Muscle of leg (tissue), 3 donors: ENCODE measurements at regions not wholly inside any gene's neighbourhood (a gene's known extent, or its start where the extent isn't known, plus 50 kb on each side); places are given as distances from the start of the nearest gene placed in this dataset.

Experiments
- DNase-seq: peaks from one replicate; pipeline ENCODE4 v3.0.0; 2013
- H3K27ac ChIP-seq: one replicate; pipeline ENCODE4 v1.5.1; 2013; ENCODE audit warnings: mild to moderate bottlenecking, low read length, control low read depth
- H3K27me3 ChIP-seq: one replicate; pipeline ENCODE4 v1.6.1; 2013; ENCODE audit warnings: low read length; ENCODE audit not compliant: control insufficient read depth, insufficient read depth
- H3K36me3 ChIP-seq: one replicate; pipeline ENCODE4 v1.6.1; 2013; ENCODE audit warnings: low read length; ENCODE audit not compliant: control insufficient read depth, insufficient read depth
- H3K4me1 ChIP-seq: one replicate; pipeline ENCODE4 v1.6.1; 2013; ENCODE audit warnings: low read length; ENCODE audit not compliant: control insufficient read depth, insufficient read depth
- H3K4me3 ChIP-seq: one replicate; pipeline ENCODE4 v1.5.1; 2013; ENCODE audit warnings: low read length, control low read depth
- H3K9me3 ChIP-seq: replicated peaks from 2 replicates; pipeline ENCODE4 v1.6.1; 2013; ENCODE audit warnings: low read depth, low read length; ENCODE audit not compliant: control insufficient read depth
- WGBS: methylation state at CpG from one replicate; pipeline ENCODE4 v1.1.5; 2013; ENCODE audit warnings: missing lambda C conversion rate; ENCODE audit not compliant: insufficient coverage; 5-methylcytosine and 5-hydroxymethylcytosine counted together

GRCh38 chr18:70456376-70456775 lies 167.5 kb downstream of the SOCS6 start:
- Histone ChIP-seq H3K27ac (no peak overlapping the region), H3K9me3 (no peaks in the 10 kb centered on the region), H3K36me3 (no peaks in the 10 kb centered on the region), H3K4me1 (no peaks in the 10 kb centered on the region), H3K27me3 (peaks cover 4% of the 10 kb centered on the region), H3K4me3 (no peak overlapping the region)
- DNase-seq, result no peak
- WGBS, result 60% methylated on average over 1 of the region's 6 CpGs

- no peak overlapping the region for H3K4me3 ChIP-seq
- no peak for DNase-seq
- H3K4me1 ChIP-seq, result no peaks in the 10 kb centered on the region
- no peaks in the 10 kb centered on the region for H3K27me3 ChIP-seq
- WGBS, result no CpG with 5 or more reads among the region's 2 CpGs
- no peak overlapping the region for H3K27ac ChIP-seq
- no peaks in the 10 kb centered on the region for H3K36me3 ChIP-seq
- H3K9me3 ChIP-seq, result no peaks in the 10 kb centered on the region
Observed at GRCh38 chr18:70455731-70456130, 166.9 kb downstream of the SOCS6 start.

GRCh38 chr18:70454704-70455322 lies 166.0 kb downstream of the SOCS6 start:
- Histone ChIP-seq H3K27me3 (no peaks in the 10 kb centered on the region), H3K9me3 (no peaks in the 10 kb centered on the region), H3K27ac (no peak overlapping the region), H3K4me3 (no peak overlapping the region), H3K4me1 (no peaks in the 10 kb centered on the region), H3K36me3 (no peaks in the 10 kb centered on the region)
- peak; percentile 56 for DNase-seq
- WGBS, result no CpG with 5 or more reads among the region's 5 CpGs

GRCh38 chr18:70453058-70453775 lies 164.4 kb downstream of the SOCS6 start:
- Histone ChIP-seq H3K4me3 (no peak overlapping the region), H3K27ac (no peak overlapping the region)

GRCh38 chr18:70452501-70452900 lies 163.7 kb downstream of the SOCS6 start:
- no peak for DNase-seq
- H3K4me1 ChIP-seq, result no peaks in the 10 kb centered on the region
- no peaks in the 10 kb centered on the region for H3K9me3 ChIP-seq
- no peaks in the 10 kb centered on the region for H3K27me3 ChIP-seq
- H3K27ac ChIP-seq, result no peak overlapping the region
- 67% methylated on average over 14 of the region's 14 CpGs for WGBS
- H3K36me3 ChIP-seq, result no peaks in the 10 kb centered on the region
- H3K4me3 ChIP-seq, result no peak overlapping the region

More at GRCh38 chr18:70453058-70453775, 164.4 kb downstream of the SOCS6 start:
- no peak for DNase-seq
- 83% methylated on average over 3 of the region's 12 CpGs for WGBS
- Histone ChIP-seq H3K4me1 (no peaks in the 10 kb centered on the region), H3K9me3 (no peaks in the 10 kb centered on the region), H3K36me3 (no peaks in the 10 kb centered on the region), H3K27me3 (no peaks in the 10 kb centered on the region)

- Histone ChIP-seq H3K27ac (no peak overlapping the region), H3K9me3 (no peaks in the 10 kb centered on the region), H3K4me1 (no peaks in the 10 kb centered on the region), H3K36me3 (no peaks in the 10 kb centered on the region), H3K4me3 (no peak overlapping the region), H3K27me3 (no peaks in the 10 kb centered on the region)
- DNase-seq, result no peak
- WGBS, result no CpG with 5 or more reads among the region's 2 CpGs
Observed at GRCh38 chr18:70450426-70451253, 161.8 kb downstream of the SOCS6 start.

- no peaks in the 10 kb centered on the region for H3K4me1 ChIP-seq
- H3K36me3 ChIP-seq, result no peaks in the 10 kb centered on the region
- DNase-seq, result no peak
- H3K27ac ChIP-seq, result no peak overlapping the region
- no CpG with 5 or more reads among the region's 3 CpGs for WGBS
- H3K27me3 ChIP-seq, result no peaks in the 10 kb centered on the region
- H3K9me3 ChIP-seq, result peaks cover 2% of the 10 kb centered on the region
- no peak overlapping the region for H3K4me3 ChIP-seq
Observed at GRCh38 chr18:70448588-70448987, 159.7 kb downstream of the SOCS6 start.

GRCh38 chr18:70446063-70446462 lies 157.2 kb downstream of the SOCS6 start:
- Histone ChIP-seq H3K36me3 (no peaks in the 10 kb centered on the region), H3K4me1 (no peaks in the 10 kb centered on the region), H3K27ac (no peak overlapping the region), H3K4me3 (no peak overlapping the region), H3K9me3 (peaks cover 8% of the 10 kb centered on the region), H3K27me3 (no peaks in the 10 kb centered on the region)
- 43% methylated on average over 1 of the region's 3 CpGs for WGBS
- no peak for DNase-seq

- H3K36me3 ChIP-seq, result no peaks in the 10 kb centered on the region
- 84% methylated on average over 3 of the region's 5 CpGs for WGBS
Observed at GRCh38 chr18:70442933-70443332, 154.1 kb downstream of the SOCS6 start.

GRCh38 chr18:70432804-70433400 lies 144.1 kb downstream of the SOCS6 start:
- Histone ChIP-seq H3K4me3 (no peak overlapping the region), H3K27ac (no peak overlapping the region), H3K27me3 (no peaks in the 10 kb centered on the region), H3K9me3 (no peaks in the 10 kb centered on the region), H3K4me1 (no peaks in the 10 kb centered on the region), H3K36me3 (no peaks in the 10 kb centered on the region)
- WGBS, result 67% methylated on average over 2 of the region's 4 CpGs
- no peak for DNase-seq

More at GRCh38 chr18:70442933-70443332, 154.1 kb downstream of the SOCS6 start:
- H3K9me3 ChIP-seq, result peaks cover 8% of the 10 kb centered on the region
- no peak overlapping the region for H3K4me3 ChIP-seq
- no peaks in the 10 kb centered on the region for H3K4me1 ChIP-seq
- DNase-seq, result no peak
- H3K27ac ChIP-seq, result no peak overlapping the region
- no peaks in the 10 kb centered on the region for H3K27me3 ChIP-seq
